HG02588 (cell line): ENCODE measurements at regions not wholly inside any gene's neighbourhood (a gene's known extent, or its start where the extent isn't known, plus 50 kb on each side); places are given as distances from the start of the nearest gene placed in this dataset.
"Not testable (repeated sequence)": the region's sequence is repeated elsewhere in the genome, so short reads cannot be mapped to it uniquely, and the experiment has no call there.

Experiments
- ATAC-seq: cut with Tn5 transposase; IDR thresholded peaks from one replicate; pipeline ENCODE4 v1.9.1; 2021; ENCODE audit warnings: mild to moderate bottlenecking, moderate library complexity; ENCODE audit not compliant: unreplicated experiment

DNA sequence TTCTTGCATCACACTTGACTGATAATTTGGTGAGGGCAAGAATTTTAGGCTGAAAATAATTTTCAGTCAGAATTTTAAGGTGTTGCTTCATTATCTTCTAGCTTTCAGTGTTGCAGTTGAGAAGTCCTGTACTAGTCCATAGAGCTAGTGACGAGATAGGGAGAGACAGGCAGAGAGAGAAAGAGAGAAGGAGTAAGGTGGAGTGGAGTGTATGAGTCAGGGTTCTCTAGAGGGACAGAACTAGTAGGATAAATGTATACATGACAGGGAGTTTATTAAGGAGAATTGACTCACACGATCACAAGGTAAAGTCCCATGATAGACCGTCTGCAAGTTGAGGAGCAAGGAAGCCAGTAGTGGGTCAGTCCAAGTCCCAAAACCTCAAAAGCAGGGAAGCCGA, 127.2 kb downstream of the UTP18 start:
- ATAC-seq = no peak

DNA sequence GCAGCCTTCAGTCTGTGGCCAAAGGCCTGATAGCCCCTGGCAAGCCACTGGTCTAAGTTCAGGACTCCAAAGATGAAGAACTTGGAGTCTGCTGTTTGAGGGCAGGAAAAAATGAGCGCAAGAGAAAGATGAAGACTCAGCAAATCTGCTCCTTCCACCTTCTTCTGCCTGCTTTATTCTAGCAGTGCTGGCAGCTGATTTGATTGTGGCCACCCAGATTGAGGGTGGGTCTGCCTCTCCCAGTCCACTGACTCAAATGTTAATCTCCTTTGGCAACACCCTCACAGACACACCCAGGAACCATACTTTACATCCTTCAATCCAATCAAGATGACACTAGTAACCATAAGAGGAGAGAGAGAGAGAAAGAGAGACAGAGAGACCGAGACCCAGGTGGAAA, 127.6 kb downstream of the UTP18 start:
- ATAC-seq = no peak

GRCh38 chr17:51389875-51390274, 129.5 kb downstream of the UTP18 start:
- no peak for ATAC-seq

DNA sequence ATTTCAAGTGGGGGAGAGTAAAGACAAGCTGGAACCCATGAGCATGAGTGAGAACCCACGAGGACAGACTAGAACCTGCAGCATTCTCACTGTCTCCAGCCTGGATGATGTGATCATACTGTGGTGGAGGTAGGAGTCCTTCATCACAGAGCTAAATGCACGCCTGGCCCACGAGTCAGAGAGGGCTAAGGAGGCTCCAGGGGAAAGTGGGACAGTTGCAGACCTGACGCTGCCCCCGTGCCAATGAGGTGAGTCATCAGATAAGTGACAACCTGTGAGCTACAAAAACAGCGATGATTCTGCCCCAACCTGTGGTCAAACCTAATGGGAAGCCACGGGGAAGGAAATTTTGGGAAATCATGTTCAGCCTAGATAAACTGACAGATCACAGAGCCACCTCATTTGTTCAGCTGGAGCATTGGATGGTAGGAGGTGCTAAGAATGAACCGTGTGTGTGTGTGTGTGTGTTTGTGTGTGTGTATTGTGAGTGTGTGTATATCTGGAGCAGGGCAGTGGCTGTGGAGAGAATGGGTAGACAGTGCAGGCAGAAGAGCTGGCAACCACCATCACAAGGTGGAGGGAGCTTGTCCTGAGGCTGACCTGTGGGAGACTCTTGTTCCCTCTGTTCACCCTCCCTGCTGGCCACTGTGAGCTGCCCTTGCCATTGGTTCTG, 131.8 kb downstream of the UTP18 start:
- ATAC-seq = no peak

DNA sequence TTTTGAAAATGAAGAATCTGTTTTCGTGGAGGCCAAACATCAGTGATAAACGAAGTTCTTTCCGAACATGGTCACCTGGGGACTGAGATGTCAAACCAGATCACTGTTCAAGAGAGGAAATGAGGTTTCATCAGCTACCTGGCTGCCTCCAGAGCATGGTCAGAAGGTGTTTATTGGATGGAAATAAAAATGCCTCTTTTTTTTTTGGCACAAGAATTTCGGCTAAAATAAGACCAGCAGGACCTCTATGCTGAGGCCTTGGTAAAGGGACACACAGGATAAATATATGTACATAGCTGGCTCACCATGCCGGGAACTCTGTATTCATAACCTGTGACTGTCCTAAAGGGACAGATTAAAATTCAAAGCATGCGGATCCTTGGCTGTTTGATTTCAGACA, 135.3 kb downstream of the UTP18 start:
- ATAC-seq = no peak

- ATAC-seq = no peak
These were observed 137.2 kb downstream of the UTP18 start for GRCh38 chr17:51397361-51398127.

- ATAC-seq = no peak
These were observed 137.8 kb downstream of the UTP18 start for GRCh38 chr17:51398128-51398525.

DNA sequence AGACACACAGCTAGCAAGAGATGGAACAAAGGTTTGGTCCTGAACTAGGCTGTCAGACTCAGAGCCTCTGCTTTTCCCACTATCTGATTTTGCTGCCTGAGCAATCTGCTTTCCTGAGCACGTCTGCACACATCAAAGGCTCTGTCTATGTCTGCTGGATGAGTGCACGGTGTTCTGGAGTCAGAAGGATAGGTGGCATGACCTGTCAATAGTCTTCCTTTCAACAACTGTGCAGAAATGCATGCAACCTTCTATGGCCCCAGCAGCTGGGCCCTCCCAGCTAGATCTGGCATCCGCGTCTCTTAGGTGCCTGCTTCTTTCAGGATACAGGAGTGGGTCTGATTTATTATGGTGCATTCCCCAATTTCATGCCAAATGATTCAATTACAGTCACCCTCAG, 138.3 kb downstream of the UTP18 start:
- no peak for ATAC-seq

GRCh38 chr17:51401279-51401678, 140.9 kb downstream of the UTP18 start:
- no peak for ATAC-seq

DNA sequence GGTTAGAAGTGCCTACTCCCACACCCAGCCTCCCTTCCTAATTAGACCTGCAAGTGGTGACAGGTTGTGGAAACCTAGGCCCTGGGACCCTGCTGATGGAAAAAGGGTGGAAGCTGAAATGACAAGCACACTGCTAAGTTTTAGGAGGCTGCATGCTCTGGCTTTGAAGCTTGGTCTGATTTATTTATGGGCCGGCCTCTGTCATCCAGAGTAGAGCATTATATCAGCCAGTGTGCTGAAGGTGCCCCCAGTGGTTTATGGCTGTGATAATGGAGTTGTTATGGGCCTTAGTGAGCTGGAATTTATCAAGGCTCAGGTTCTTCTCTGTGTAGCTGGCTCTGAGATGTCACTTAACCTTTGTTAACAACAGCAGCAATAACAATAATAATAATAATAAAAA, 142.6 kb downstream of the UTP18 start:
- no peak for ATAC-seq

DNA sequence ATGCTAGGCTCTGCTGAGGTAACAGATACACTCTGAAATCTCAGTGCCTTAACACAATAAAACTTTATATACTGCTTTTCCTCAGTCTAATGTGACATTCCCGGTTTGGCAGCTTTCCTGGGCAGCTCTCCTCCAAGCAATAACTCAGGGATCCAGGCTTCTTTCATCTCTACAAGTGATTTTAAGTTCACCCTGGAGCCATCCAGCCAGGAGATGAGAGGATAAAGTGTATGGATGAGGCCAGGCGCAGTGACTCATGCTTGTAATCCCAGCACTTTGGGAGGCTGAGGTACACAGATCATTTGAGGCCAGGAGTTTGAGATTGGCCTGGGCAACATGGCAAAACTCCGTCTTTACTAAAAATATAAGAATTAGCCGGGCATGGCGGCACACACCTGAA, 147.2 kb downstream of the UTP18 start:
- no peak for ATAC-seq

DNA sequence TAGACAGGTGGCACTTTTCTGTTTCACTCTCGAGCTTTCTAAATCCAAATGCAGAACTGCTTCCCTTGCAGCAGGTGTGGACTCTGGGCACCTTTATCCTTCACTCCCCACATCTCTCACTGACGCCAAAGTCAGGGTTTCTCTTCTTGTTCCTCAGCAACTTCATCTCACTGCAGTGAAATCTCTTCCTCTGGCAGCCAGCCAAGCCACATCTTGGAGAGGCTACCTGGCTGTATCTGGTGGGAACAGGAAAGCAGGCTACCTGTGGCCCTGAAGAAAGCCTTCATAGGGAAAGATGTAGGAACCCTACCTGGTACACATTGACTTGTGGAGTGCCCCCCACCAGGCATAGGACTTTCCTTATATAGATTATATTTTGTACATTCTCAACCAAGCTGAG, 159.1 kb downstream of the UTP18 start:
- no peak for ATAC-seq

- no peak for ATAC-seq
These were observed 161.2 kb downstream of the UTP18 start for GRCh38 chr17:51421525-51421924.

- no peak for ATAC-seq
These were observed 162.3 kb downstream of the UTP18 start for GRCh38 chr17:51422634-51423033.

DNA sequence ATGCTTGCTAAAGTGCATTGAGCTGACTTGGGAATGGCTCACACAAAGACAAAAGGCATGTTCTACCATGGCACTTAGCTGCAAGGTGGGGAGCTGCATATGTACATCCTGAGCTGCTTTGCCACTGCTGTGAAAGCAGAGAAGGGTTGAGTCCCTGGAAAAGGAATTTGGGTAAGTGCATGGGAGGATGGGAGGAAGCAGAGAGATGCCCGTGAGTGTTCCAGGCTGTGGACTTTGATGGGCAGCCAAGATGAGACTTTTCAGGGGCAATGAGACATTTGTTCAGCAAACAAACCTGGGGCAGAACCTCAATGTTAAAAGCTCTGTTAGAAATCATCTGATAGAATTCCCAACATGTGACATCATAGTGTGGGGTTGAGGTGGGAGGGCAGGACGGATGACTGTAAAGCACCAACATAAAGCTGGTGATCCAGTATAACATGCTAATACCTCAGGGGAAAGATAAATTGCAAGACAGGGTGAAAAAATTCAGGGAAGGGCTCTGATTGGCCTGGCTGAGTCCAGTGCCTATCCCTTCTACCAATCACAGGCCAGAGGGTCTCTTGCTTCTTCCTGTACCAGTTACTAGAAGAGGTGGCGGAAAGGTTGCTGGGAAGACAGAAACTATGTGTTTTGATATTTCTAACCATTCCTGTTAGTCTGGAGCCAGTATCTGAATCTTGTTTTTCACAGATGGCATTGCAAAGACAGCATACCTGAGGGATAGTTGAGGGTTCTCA, 163.2 kb downstream of the UTP18 start:
- no peak for ATAC-seq

DNA sequence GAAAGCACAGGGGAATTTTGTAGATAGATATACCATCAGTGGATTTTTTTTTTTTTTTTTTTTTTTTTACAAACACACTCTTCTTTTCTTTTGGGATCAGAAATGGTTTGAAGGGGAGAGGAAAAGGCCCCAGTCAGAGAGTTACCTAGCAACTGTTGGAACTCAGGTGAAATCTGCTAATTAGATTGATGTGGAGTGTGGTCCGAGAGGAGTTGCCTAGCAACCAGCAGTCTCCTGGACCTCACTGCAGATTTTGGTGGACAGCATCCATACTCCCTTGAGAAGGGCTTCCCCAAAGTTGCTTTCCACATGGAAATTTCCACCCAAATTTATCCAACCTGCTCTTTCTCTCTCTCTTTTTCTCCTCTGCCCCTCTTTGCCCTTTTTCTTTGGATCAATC, 165.4 kb downstream of the UTP18 start:
- no peak for ATAC-seq

- ATAC-seq = no peak
These were observed 167.0 kb downstream of the UTP18 start for GRCh38 chr17:51427323-51427811.

- no peak for ATAC-seq
These were observed 167.5 kb downstream of the UTP18 start for GRCh38 chr17:51427856-51428255.

- no peak for ATAC-seq
These were observed 168.5 kb downstream of the UTP18 start for GRCh38 chr17:51428668-51429495.

DNA sequence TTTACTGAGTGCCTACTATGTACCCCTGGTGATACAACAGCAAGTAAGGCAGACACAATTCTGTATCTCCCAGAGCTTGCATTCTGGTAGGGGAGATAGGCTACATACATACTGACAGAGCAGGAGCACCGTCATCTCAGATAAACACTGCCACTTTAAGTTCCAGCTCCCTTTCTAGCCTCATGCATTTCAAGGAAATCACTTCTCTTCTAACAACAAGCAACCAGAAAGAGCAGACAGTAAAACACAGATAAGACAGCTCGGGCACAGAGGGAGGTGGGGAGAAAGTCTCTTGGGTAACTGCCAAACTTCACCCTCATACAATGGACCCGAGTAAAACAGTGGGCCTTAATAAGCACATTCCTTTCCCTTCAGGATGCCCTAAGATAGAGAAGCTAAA, 169.6 kb downstream of the UTP18 start:
- ATAC-seq = not testable (repeated sequence)

DNA sequence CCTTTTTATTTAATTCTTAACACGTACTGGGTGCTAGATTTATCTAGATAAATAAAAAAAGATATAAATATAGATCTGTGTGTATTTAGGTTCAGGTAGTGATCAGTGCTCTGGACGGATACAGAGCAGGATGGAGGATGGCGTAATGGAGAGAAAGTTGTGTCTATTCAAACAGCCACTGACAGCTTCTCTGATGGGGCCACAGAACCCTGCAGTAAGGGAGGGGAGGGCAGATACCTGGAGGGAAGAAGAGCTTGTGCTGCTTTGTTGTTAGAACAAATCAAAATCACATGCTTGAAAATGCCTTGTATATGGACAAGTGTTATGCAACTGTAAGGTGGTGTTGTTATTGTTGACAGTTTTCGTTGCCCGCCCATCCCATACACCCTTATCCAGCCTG, 170.2 kb downstream of the UTP18 start:
- no peak for ATAC-seq
